ENCODE measurements at regions not wholly inside any gene's neighbourhood (a gene's known extent, or its start where the extent isn't known, plus 50 kb on each side); places are given as distances from the start of the nearest gene placed in this dataset.

- no peak overlapping the region for H3K4me3 ChIP-seq (ENCODE audit: low read depth in 1 of 3, low read length in 3 of 3)
- H3K27ac ChIP-seq (ENCODE audit: low read depth in 1 of 2, low read length in 2 of 2) = no peak overlapping the region
- TF ChIP-seq FOXA1 (IDR thresholded peaks at IDR 0.05) (no peak), REST (IDR thresholded peaks at IDR 0.05) (no peak), NR2F2 (IDR thresholded peaks at IDR 0.05) (no peak), RAD21 (IDR thresholded peaks at IDR 0.05) (no peak), TAF1 (conservative IDR thresholded peaks at IDR 0.05) (no peak), GABPA (IDR thresholded peaks at IDR 0.05 in 1 of 2, conservative IDR thresholded peaks at IDR 0.05 in 1 of 2) (no peak), EGR1 (IDR thresholded peaks at IDR 0.05; ENCODE audit: low read depth in 2 of 2) (no peak), YY1 (IDR thresholded peaks at IDR 0.05) (no peak), FOXA2 (IDR thresholded peaks at IDR 0.05) (no peak), JUND (IDR thresholded peaks at IDR 0.05) (no peak), HNF4A (conservative IDR thresholded peaks at IDR 0.05) (no peak), HNF4G (IDR thresholded peaks at IDR 0.05) (no peak)
- TF ChIP-seq, protein P1, sequence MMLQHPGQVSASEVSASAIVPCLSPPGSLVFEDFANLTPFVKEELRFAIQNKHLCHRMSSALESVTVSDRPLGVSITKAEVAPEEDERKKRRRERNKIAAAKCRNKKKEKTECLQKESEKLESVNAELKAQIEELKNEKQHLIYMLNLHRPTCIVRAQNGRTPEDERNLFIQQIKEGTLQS (IDR thresholded peaks at IDR 0.05) = no peak
- H3K9me3 ChIP-seq (ENCODE audit: control insufficient read depth in 4 of 4, low read length in 3 of 4) = no peaks in the 10 kb centered on the region
- H3K36me3 ChIP-seq (ENCODE audit: control insufficient read depth in 4 of 4, insufficient read depth in 3 of 4, low read depth in 1 of 4, low read length in 3 of 4) = no peaks in the 10 kb centered on the region
- DNase-seq (ENCODE audit: low spot score) = no peak
- H3K4me1 ChIP-seq (ENCODE audit: control insufficient read depth in 4 of 4, insufficient read depth in 4 of 4, low read length in 3 of 4) = no peaks in the 10 kb centered on the region
- 80% methylated on average over 9 of the region's 9 CpGs for WGBS
- H3K9ac ChIP-seq (ENCODE audit: low read depth in 1 of 2, low read length in 2 of 2) = no peak overlapping the region
- H3K27me3 ChIP-seq (ENCODE audit: control insufficient read depth in 4 of 4, insufficient read depth in 4 of 4, low read length in 3 of 4) = no peaks in the 10 kb centered on the region
Measured at GRCh38 chr14:65225299-65226159, 123.2 kb upstream of the MAX start.

DNA sequence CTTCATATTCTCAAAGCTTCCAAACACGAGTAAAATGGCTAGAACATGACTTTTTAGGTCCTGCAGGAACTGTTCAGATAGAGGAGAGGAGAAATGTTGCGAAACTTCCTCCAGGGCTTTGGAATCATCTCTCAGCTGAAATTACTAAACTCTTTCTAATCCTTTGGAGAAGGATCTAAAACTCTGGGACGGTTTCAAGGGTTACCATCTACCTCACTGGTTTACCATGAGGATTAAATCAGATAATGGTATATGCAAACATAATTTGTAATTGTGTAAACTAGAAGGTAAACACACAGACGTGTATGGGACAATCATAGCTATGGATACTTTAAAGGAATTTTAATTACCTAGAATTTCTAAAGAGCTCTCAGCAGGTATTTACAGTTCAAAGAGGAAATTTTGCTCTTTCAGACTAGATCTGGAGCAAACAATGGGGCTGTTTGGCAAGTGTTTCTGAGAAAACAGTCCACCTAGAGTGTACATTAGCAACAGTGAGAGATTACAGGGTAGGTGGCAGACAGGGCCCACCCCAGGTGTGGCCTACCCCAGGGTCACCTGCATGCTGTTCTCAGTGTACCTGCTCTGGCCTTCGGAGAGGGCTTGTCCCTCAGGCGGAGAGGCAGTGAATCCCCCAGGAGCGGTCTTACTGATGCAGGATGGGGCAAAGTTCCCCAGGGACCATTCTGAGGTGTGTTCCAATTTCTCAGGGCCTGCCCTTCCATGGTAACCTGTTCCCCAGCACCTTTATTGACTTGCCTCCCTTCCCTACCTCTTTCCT, 124.7 kb upstream of the MAX start:
- WGBS = 69% methylated on average over 7 of the region's 7 CpGs
- TF ChIP-seq, protein P2, sequence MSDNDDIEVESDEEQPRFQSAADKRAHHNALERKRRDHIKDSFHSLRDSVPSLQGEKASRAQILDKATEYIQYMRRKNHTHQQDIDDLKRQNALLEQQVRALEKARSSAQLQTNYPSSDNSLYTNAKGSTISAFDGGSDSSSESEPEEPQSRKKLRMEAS (IDR thresholded peaks at IDR 0.05) = no peak
- no peak for TF ChIP-seq FOXA1 (IDR thresholded peaks at IDR 0.05)
- TF ChIP-seq HNF4G (IDR thresholded peaks at IDR 0.05) = no peak
- no peak for TF ChIP-seq REST (IDR thresholded peaks at IDR 0.05)
- no peak for TF ChIP-seq GABPA (IDR thresholded peaks at IDR 0.05 in 1 of 2, conservative IDR thresholded peaks at IDR 0.05 in 1 of 2)
- TF ChIP-seq, protein P3, sequence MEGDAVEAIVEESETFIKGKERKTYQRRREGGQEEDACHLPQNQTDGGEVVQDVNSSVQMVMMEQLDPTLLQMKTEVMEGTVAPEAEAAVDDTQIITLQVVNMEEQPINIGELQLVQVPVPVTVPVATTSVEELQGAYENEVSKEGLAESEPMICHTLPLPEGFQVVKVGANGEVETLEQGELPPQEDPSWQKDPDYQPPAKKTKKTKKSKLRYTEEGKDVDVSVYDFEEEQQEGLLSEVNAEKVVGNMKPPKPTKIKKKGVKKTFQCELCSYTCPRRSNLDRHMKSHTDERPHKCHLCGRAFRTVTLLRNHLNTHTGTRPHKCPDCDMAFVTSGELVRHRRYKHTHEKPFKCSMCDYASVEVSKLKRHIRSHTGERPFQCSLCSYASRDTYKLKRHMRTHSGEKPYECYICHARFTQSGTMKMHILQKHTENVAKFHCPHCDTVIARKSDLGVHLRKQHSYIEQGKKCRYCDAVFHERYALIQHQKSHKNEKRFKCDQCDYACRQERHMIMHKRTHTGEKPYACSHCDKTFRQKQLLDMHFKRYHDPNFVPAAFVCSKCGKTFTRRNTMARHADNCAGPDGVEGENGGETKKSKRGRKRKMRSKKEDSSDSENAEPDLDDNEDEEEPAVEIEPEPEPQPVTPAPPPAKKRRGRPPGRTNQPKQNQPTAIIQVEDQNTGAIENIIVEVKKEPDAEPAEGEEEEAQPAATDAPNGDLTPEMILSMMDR (IDR thresholded peaks at IDR 0.05; ENCODE audit: low read depth, low read length, missing input control) = no peak
- no peak for TF ChIP-seq EGR1 (IDR thresholded peaks at IDR 0.05; ENCODE audit: low read depth in 2 of 2)
- no peak for TF ChIP-seq RAD21 (IDR thresholded peaks at IDR 0.05)
- no peak for TF ChIP-seq SP1 (IDR thresholded peaks at IDR 0.05)
- TF ChIP-seq TAF1 (conservative IDR thresholded peaks at IDR 0.05) = no peak
- TF ChIP-seq RXRA (IDR thresholded peaks at IDR 0.05) = no peak
- no peak for TF ChIP-seq FOXA2 (IDR thresholded peaks at IDR 0.05)
- TF ChIP-seq, protein P1 (IDR thresholded peaks at IDR 0.05) = no peak

More for the DNA sequence above, 124.7 kb upstream of the MAX start:
- H3K27ac ChIP-seq (ENCODE audit: low read depth in 1 of 2, low read length in 2 of 2) = no peak overlapping the region
- DNase-seq (ENCODE audit: low spot score) = no peak
- no peaks in the 10 kb centered on the region for H3K27me3 ChIP-seq (ENCODE audit: control insufficient read depth in 4 of 4, insufficient read depth in 4 of 4, low read length in 3 of 4)
- H3K4me1 ChIP-seq (ENCODE audit: control insufficient read depth in 4 of 4, insufficient read depth in 4 of 4, low read length in 3 of 4) = no peaks in the 10 kb centered on the region
- H3K4me3 ChIP-seq (ENCODE audit: low read depth in 1 of 3, low read length in 3 of 3) = no peak overlapping the region
- H3K9me3 ChIP-seq (ENCODE audit: control insufficient read depth in 4 of 4, low read length in 3 of 4) = no peaks in the 10 kb centered on the region
- no peaks in the 10 kb centered on the region for H3K36me3 ChIP-seq (ENCODE audit: control insufficient read depth in 4 of 4, insufficient read depth in 3 of 4, low read depth in 1 of 4, low read length in 3 of 4)
- no peak overlapping the region for H3K9ac ChIP-seq (ENCODE audit: low read depth in 1 of 2, low read length in 2 of 2)
